ENCODE measurements at regions not wholly inside any gene's neighbourhood (a gene's known extent, or its start where the extent isn't known, plus 50 kb on each side); places are given as distances from the start of the nearest gene placed in this dataset.

DNA sequence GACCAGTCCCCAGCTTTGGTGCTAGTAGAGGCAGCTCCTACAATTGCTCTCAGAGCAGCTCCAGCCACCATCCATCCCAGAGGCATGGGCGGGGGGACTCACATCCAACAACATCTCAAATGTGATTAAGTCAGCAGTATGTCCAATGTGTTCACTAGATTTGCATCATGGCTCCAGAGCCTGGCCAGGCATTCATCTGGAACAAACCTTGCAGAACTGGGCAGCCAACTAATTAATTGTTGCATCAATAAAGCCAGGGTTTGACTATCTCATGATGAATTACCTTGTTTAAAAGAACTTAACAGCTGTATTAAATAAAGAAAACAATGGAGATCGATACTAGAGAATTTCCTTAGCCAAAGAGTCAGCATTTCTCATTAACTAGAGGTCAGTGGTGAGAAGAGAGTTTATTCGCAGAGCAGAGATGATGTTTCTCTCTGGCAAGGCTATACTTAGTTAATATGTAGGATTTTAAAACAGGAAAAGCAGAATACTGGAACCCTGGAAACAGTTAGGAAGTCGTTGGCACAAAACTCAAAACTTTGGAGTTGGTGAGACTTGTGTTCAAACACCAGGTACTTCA, 494.4 kb downstream of the GRIN2A start:
- no peak for DNase-seq (ENCODE audit: low read depth)

DNA sequence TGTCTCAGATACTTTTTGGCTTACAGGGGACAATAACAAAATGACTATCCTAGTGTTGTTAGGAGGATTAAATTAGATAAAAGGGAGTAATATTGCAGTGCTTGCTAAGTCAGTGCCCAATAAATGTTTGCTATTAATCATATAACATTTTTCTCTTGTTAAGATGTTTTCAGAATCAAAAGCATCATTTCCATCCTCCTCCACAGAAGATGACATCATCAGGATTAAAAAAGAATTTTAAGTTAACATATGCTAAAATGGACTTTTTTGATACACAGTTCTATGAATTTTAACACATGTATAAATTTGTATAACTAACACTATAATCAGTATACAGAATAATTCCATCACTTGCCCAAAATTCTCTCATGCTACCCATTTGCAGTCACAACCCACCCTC, 492.6 kb downstream of the GRIN2A start:
- DNase-seq (ENCODE audit: low read depth): no peak

DNA sequence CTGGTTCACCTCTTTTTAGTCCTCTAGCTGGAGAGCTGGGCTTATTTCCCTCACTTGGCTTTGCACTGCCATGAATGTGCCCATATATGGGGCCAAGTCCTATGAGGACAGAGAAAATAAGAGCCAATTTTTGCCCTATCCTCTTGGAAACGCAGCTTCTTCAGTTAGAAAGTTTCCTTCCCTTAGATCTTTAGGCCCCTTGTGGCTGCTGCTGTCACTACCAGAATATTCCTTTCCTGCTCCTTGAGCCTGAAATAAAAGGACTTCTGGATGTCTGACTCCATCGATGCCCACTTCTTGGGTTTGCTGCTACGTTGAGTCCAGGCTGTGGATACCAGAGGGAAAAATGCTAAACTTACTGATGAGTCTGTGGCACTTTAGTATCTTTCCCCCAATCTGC, 487.1 kb downstream of the GRIN2A start:
- no peak for DNase-seq (ENCODE audit: low read depth)

Measured in non-pigmented ciliary epithelial cell (primary cell).